HepG2 (cell line): ENCODE measurements at regions not wholly inside any gene's neighbourhood (a gene's known extent, or its start where the extent isn't known, plus 50 kb on each side); places are given as distances from the start of the nearest gene placed in this dataset.
A peak's percentile ranks its signal among the peaks of the same experiment; 100 is the strongest.

Experiments
- ATAC-seq: fragments of 200-7000 bp; cut with Tn5 transposase; 3 replicates; pipeline ENCODE4 v1.9.1; 2020; ENCODE audit warnings: mild to moderate bottlenecking, moderate library complexity
- BruUV-seq: library from RNA; stranded (reverse); fragments of 400-500 nt; replicated peaks from 2 replicates; lab custom pipeline; 2021; lab: Mats Ljungman, UMichigan
- CTCF ChIA-PET: fragments of 300-600 bp; formaldehyde crosslinking; extraction: SDS; loops from one replicate; lab custom pipeline; 2021; ENCODE audit warnings: low total read pairs, inconsistent platforms, low intra/inter-chr PET ratio; lab: Yijun Ruan, JAX
- POLR2A ChIA-PET: fragments of 350-600 bp; sonication (Branson Sonifier 250); formaldehyde crosslinking; loops from one replicate; lab custom pipeline; 2020; ENCODE audit warnings: antibody characterized with exemption, inconsistent platforms; lab: Yijun Ruan, JAX
- DNase-seq: peaks from one replicate; pipeline ENCODE4 v3.0.0-alpha.2; 2015; ENCODE audit warnings: low spot score
- FAIRE-seq: peaks from 3 replicates; lab custom pipeline; 2011; peaks lifted over from hg19 to GRCh38; lab: Jason Lieb, UNC
- H2AFZ ChIP-seq: one replicate; pipeline ENCODE4 v1.6.1; 2011; ENCODE audit warnings: low read length, inconsistent platforms
- H3K27ac ChIP-seq: fragments of 300-600 bp; 3 replicates; pipeline ENCODE4 v1.8.0; 2011; ENCODE audit warnings: mixed run types, mild to moderate bottlenecking, mixed read lengths, low read length, inconsistent platforms; ENCODE audit not compliant: insufficient read depth; ENCODE audit errors: extremely low read length
- H3K27me3 ChIP-seq, 2 experiments: fragments of 200-600 bp in 1 of 2; 2 replicates in 1 of 2; 3 replicates in 1 of 2; pipeline versions ENCODE4 v1.6.0 to v1.8.0; 2011; ENCODE audit warnings: low read length in 2 of 2, mild to moderate bottlenecking in 2 of 2, moderate library complexity in 2 of 2, inconsistent platforms in 1 of 2; ENCODE audit not compliant: insufficient read depth in 2 of 2, control insufficient read depth in 1 of 2
- H3K36me3 ChIP-seq, 2 experiments: fragments of 200-600 bp in 1 of 2; replicated peaks in 1 of 2; 2 replicates in 1 of 2; 3 replicates in 1 of 2; pipeline versions ENCODE4 v1.5.1 to v1.8.0; 2011; ENCODE audit warnings: low read length in 2 of 2, inconsistent platforms in 1 of 2; ENCODE audit not compliant: insufficient read depth in 2 of 2, control insufficient read depth in 1 of 2
- H3K4me1 ChIP-seq: 2 replicates; pipeline ENCODE4 v1.5.1; 2012; ENCODE audit warnings: low read length, inconsistent platforms; ENCODE audit not compliant: insufficient read depth
- H3K4me2 ChIP-seq: 2 replicates; pipeline ENCODE4 v1.6.0; 2011; ENCODE audit warnings: low read depth, low read length, inconsistent platforms
- H3K4me3 ChIP-seq, 3 experiments: fragments of 200-600 bp in 1 of 3; sonication (generic), shearing (Covaris generic) in 1 of 3; replicated peaks in 1 of 3; 2 replicates each; pipeline ENCODE4 v1.5.1; 2011 to 2016; ENCODE audit warnings: low read length in 3 of 3, inconsistent platforms in 2 of 3, low read depth in 2 of 3, mild to moderate bottlenecking in 2 of 3, control low read depth in 1 of 3, mixed read lengths in 1 of 3; ENCODE audit not compliant: insufficient read depth in 1 of 3
- H3K79me2 ChIP-seq: one replicate; pipeline ENCODE4 v1.6.1; 2011; ENCODE audit warnings: low read length, inconsistent platforms; ENCODE audit not compliant: insufficient read depth
- H3K9ac ChIP-seq: 2 replicates; pipeline ENCODE4 v1.6.0; 2011; ENCODE audit warnings: mild to moderate bottlenecking, low read depth, low read length, inconsistent platforms; ENCODE audit not compliant: insufficient read depth
- H3K9me3 ChIP-seq: 2 replicates; pipeline ENCODE4 v1.5.1; 2012; ENCODE audit warnings: mild to moderate bottlenecking, low read length
- H4K20me1 ChIP-seq: 2 replicates; pipeline ENCODE4 v1.6.0; 2011; ENCODE audit warnings: inconsistent platforms, mild to moderate bottlenecking, low read length, moderate library complexity; ENCODE audit not compliant: insufficient read depth
- ATF7 ChIP-seq, 2 experiments: fragments of 450-650 bp in 1 of 2; sonication (generic) in 1 of 2; formaldehyde crosslinking in 1 of 2; IDR thresholded peaks; 2 replicates each; pipeline versions ENCODE4 v1.4.0 to v1.6.1; 2016 to 2020; ENCODE audit warnings: antibody characterized with exemption in 1 of 2, mild to moderate bottlenecking in 1 of 2, missing genetic modification reagents in 1 of 2
- HINFP ChIP-seq: sonication (generic); formaldehyde crosslinking; IDR thresholded peaks from 2 replicates; pipeline ENCODE4 v1.4.0; 2020; ENCODE audit warnings: low read depth, mild to moderate bottlenecking, missing genetic modification reagents
- HNF4A ChIP-seq: sonication (generic); formaldehyde crosslinking; IDR thresholded peaks from 2 replicates; pipeline ENCODE4 v1.4.0; 2020; ENCODE audit warnings: missing genetic modification reagents
- SALL1 ChIP-seq: sonication (generic); formaldehyde crosslinking; IDR thresholded peaks from 2 replicates; pipeline ENCODE4 v1.8.0; 2022; ENCODE audit warnings: mild to moderate bottlenecking, missing genetic modification reagents
- SATB2 ChIP-seq: sonication (generic); formaldehyde crosslinking; IDR thresholded peaks from 2 replicates; pipeline ENCODE4 v1.5.0; 2020; ENCODE audit warnings: missing genetic modification reagents
- SNAI1 ChIP-seq: sonication (generic); formaldehyde crosslinking; IDR thresholded peaks from 2 replicates; pipeline ENCODE4 v1.5.0; 2020; ENCODE audit warnings: mild to moderate bottlenecking, missing genetic modification reagents, borderline replicate concordance
- ZBTB40 ChIP-seq, 2 experiments: fragments of 450-650 bp in 1 of 2; sonication (generic) in 1 of 2; formaldehyde crosslinking in 1 of 2; IDR thresholded peaks; 2 replicates each; pipeline versions ENCODE4 v1.6.1 to v1.8.0; 2016 to 2022; ENCODE audit warnings: antibody characterized with exemption in 1 of 2, mild to moderate bottlenecking in 1 of 2, missing genetic modification reagents in 1 of 2
- ZSCAN12 ChIP-seq: sonication (generic); formaldehyde crosslinking; IDR thresholded peaks from 2 replicates; pipeline ENCODE4 v1.9.0; 2021; ENCODE audit warnings: mild to moderate bottlenecking, missing genetic modification reagents
- WGBS: methylation state at CpG from one replicate; pipeline ENCODE4 v1.1.6; 2017; ENCODE audit warnings: low lambda C conversion rate; 5-methylcytosine and 5-hydroxymethylcytosine counted together
- in situ Hi-C: cut with HindIII; loops from 2 replicates; pipeline ENCODE4 v1.10.0; 2017; ENCODE audit warnings: low pct_unique_long_range_greater_than_20kb; ENCODE audit not compliant: extremely low pct_ligation_motif_present
- intact Hi-C: fragments of 100-400 bp; cut with micrococcal nuclease; formaldehyde crosslinking; loops from one replicate; pipeline ENCODE4 v1.10.0; 2022; ENCODE audit not compliant: unreplicated experiment
- TF ChIP-seq, protein P1 (sequence below): sonication (generic); formaldehyde crosslinking; IDR thresholded peaks from 2 replicates; pipeline ENCODE4 v1.5.0; 2020; ENCODE audit warnings: mild to moderate bottlenecking, missing genetic modification reagents

DNA sequence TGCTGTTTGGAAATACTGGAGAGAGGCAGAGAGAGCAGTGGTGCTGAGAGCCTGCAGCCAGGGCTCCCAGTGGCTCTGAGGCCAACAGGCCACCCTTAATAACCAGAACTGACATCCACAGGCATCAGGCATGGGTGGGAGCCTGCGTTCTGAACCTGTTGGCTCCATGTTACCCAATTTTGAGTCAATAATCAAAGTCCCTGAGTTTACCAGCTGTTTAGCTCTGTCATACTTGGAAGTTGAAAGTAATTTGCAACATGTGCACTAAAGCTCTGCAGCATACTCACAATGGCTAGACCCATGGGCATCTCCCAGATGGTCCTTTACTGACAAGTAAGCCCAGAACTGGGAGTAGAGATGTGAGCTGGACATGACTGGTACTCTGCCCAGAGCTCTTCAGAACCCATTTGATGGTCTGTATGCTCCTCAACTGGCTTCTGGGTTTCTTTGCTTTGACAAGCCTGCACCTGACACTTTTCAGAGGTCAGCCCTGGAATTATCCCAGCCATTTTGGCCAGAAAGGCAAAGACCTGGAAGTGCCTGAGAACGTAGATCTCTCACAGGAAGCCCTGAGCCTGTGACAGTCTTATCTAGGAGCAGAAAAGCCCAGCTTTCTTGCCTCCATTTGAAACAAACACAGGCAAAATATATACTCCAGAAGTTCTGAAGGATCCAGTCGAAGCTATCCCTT lies 122.4 kb upstream of the CITED2 start:
- no peak overlapping the region for H3K9ac ChIP-seq
- 0 out of 2 replicates have a peak, but pooled peaks cover 6% of the 10 kb centered on the region for H3K9me3 ChIP-seq
- ChIA-PET CTCF (no interaction called here), POLR2A (no interaction called here)
- no peaks in the 10 kb centered on the region for H4K20me1 ChIP-seq
- 35% methylated on average over 2 of the region's 3 CpGs for WGBS
- H3K36me3 ChIP-seq: no peaks in the 10 kb centered on the region
- no peak overlapping the region for H2AFZ ChIP-seq
- H3K27ac ChIP-seq: no peak overlapping the region
- H3K4me3 ChIP-seq: no peak overlapping the region
- peak; percentile 84 for ATAC-seq
- no peaks in the 10 kb centered on the region for H3K27me3 ChIP-seq
- no peaks in the 10 kb centered on the region for H3K79me2 ChIP-seq
- intact Hi-C loops (loop anchor here (1.0 kb wide), 1 partner anchor 12 kb away; no protein-coding TSS in a partner anchor), in situ Hi-C loops (no loop called here)
- no peak for DNase-seq
- H3K4me2 ChIP-seq: no peak overlapping the region
- BruUV-seq: no TSS peak
- H3K4me1 ChIP-seq: peaks cover 14% of the 10 kb centered on the region
- FAIRE-seq: no peak
- TF ChIP-seq ZBTB40 (IDR thresholded peaks at IDR 0.05): no peak
- TF ChIP-seq ZBTB40 (CRISPR knock-in tag; IDR thresholded peaks at IDR 0.05): no peak
- no peak for TF ChIP-seq HINFP (CRISPR knock-in tag)
- TF ChIP-seq, protein P1, sequence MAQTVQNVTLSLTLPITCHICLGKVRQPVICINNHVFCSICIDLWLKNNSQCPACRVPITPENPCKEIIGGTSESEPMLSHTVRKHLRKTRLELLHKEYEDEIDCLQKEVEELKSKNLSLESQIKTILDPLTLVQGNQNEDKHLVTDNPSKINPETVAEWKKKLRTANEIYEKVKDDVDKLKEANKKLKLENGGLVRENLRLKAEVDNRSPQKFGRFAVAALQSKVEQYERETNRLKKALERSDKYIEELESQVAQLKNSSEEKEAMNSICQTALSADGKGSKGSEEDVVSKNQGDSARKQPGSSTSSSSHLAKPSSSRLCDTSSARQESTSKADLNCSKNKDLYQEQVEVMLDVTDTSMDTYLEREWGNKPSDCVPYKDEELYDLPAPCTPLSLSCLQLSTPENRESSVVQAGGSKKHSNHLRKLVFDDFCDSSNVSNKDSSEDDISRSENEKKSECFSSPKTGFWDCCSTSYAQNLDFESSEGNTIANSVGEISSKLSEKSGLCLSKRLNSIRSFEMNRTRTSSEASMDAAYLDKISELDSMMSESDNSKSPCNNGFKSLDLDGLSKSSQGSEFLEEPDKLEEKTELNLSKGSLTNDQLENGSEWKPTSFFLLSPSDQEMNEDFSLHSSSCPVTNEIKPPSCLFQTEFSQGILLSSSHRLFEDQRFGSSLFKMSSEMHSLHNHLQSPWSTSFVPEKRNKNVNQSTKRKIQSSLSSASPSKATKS (CRISPR knock-in tag): no peak
- no peak for TF ChIP-seq SATB2
- TF ChIP-seq HNF4A (CRISPR knock-in tag): peak; percentile 39
- TF ChIP-seq SALL1 (CRISPR knock-in tag): peak; percentile 33; the same call in 1 of the 2 replicates
- TF ChIP-seq ATF7 (IDR thresholded peaks at IDR 0.05): no peak
- TF ChIP-seq ATF7 (CRISPR knock-in tag; IDR thresholded peaks at IDR 0.05): no peak
- TF ChIP-seq SNAI1 (CRISPR knock-in tag): no peak
- TF ChIP-seq ZSCAN12: no peak
